NT2/D1 (cell line): ENCODE measurements at regions not wholly inside any gene's neighbourhood (a gene's known extent, or its start where the extent isn't known, plus 50 kb on each side); places are given as distances from the start of the nearest gene placed in this dataset.
"Not testable (repeated sequence)": the region's sequence is repeated elsewhere in the genome, so short reads cannot be mapped to it uniquely, and the experiment has no call there.

Experiments
- DNase-seq: peaks from one replicate; pipeline ENCODE4 v3.0.0-alpha.2; 2011; ENCODE audit warnings: low read depth, low spot score
- H3K27me3 ChIP-seq: 2 replicates; pipeline ENCODE4 v1.6.0; 2011; ENCODE audit warnings: mild to moderate bottlenecking; ENCODE audit not compliant: insufficient read length, insufficient read depth
- H3K36me3 ChIP-seq: 2 replicates; pipeline ENCODE4 v1.6.1; 2011; ENCODE audit warnings: mild to moderate bottlenecking, low read length, mixed read lengths; ENCODE audit not compliant: insufficient read depth, insufficient read length
- H3K4me1 ChIP-seq: 2 replicates; pipeline ENCODE4 v1.5.1; 2011; ENCODE audit not compliant: insufficient read depth, insufficient read length
- H3K4me3 ChIP-seq: 2 replicates; pipeline ENCODE4 v1.5.1; 2011; ENCODE audit warnings: low read depth; ENCODE audit not compliant: insufficient read length
- H3K9ac ChIP-seq: 2 replicates; pipeline ENCODE4 v1.6.0; 2011; ENCODE audit warnings: low read depth; ENCODE audit not compliant: insufficient read length
- H3K9me3 ChIP-seq: 2 replicates; pipeline ENCODE4 v1.5.1; 2011; ENCODE audit warnings: mild to moderate bottlenecking, low read length; ENCODE audit not compliant: insufficient read depth
- SUZ12 ChIP-seq: IDR thresholded peaks from 2 replicates; pipeline ENCODE4 v1.6.1; 2011; ENCODE audit not compliant: insufficient read length, insufficient read depth; ENCODE audit errors: extremely low read depth
- YY1 ChIP-seq: IDR thresholded peaks from 2 replicates; pipeline ENCODE4 v1.6.1; 2011; ENCODE audit not compliant: insufficient read length, insufficient read depth
- ZNF274 ChIP-seq: IDR thresholded peaks from 2 replicates; pipeline ENCODE4 v1.6.1; 2011; ENCODE audit warnings: mild to moderate bottlenecking, low read depth, low read length

- no peaks in the 10 kb centered on the region for H3K27me3 ChIP-seq
- DNase-seq, result no peak
- H3K9ac ChIP-seq, result no peak overlapping the region
- no peaks in the 10 kb centered on the region for H3K36me3 ChIP-seq
- no peaks in the 10 kb centered on the region for H3K4me1 ChIP-seq
- no peak for TF ChIP-seq SUZ12
- TF ChIP-seq ZNF274, result no peak
- TF ChIP-seq YY1, result no peak
- no peaks in the 10 kb centered on the region for H3K9me3 ChIP-seq
- H3K4me3 ChIP-seq, result no peak overlapping the region
Measured at GRCh38 chr11:95641495-95641894, 148.1 kb downstream of the FAM76B start.

- no peaks in the 10 kb centered on the region for H3K36me3 ChIP-seq
- H3K27me3 ChIP-seq, result no peaks in the 10 kb centered on the region
- no peaks in the 10 kb centered on the region for H3K9me3 ChIP-seq
- no peak overlapping the region for H3K4me3 ChIP-seq
- H3K9ac ChIP-seq, result no peak overlapping the region
- DNase-seq, result no peak
- no peaks in the 10 kb centered on the region for H3K4me1 ChIP-seq
- TF ChIP-seq YY1 (no peak), SUZ12 (no peak), ZNF274 (no peak)
Measured at GRCh38 chr11:95638501-95638900, 151.1 kb downstream of the FAM76B start.

- DNase-seq, result peak; percentile 16
- Histone ChIP-seq H3K9me3 (0 out of 2 replicates have a peak, but pooled peaks cover 4% of the 10 kb centered on the region), H3K4me1 (no peaks in the 10 kb centered on the region), H3K27me3 (no peaks in the 10 kb centered on the region), H3K9ac (no peak overlapping the region), H3K4me3 (no peak overlapping the region), H3K36me3 (no peaks in the 10 kb centered on the region)
- no peak for TF ChIP-seq SUZ12
- TF ChIP-seq ZNF274, result no peak
- TF ChIP-seq YY1, result no peak
Measured at GRCh38 chr11:95625164-95625900, 164.2 kb downstream of the FAM76B start.

- H3K27me3 ChIP-seq, result no peaks in the 10 kb centered on the region
- H3K9ac ChIP-seq, result no peak overlapping the region
- TF ChIP-seq SUZ12, result no peak
- TF ChIP-seq YY1, result no peak
- TF ChIP-seq ZNF274, result no peak
- 0 out of 2 replicates have a peak, but pooled peaks cover 4% of the 10 kb centered on the region for H3K9me3 ChIP-seq
- H3K4me1 ChIP-seq, result no peaks in the 10 kb centered on the region
- no peak overlapping the region for H3K4me3 ChIP-seq
- H3K36me3 ChIP-seq, result no peaks in the 10 kb centered on the region
- DNase-seq, result no peak
Measured at GRCh38 chr11:95616256-95616804, 173.3 kb downstream of the FAM76B start.

- Histone ChIP-seq H3K27me3 (no peaks in the 10 kb centered on the region), H3K4me1 (no peaks in the 10 kb centered on the region), H3K9me3 (no peaks in the 10 kb centered on the region), H3K36me3 (no peaks in the 10 kb centered on the region), H3K9ac (no peak overlapping the region), H3K4me3 (no peak overlapping the region)
- TF ChIP-seq SUZ12 (no peak), YY1 (no peak), ZNF274 (no peak)
- no peak for DNase-seq
Measured at GRCh38 chr11:95611827-95612226, 177.8 kb downstream of the FAM76B start.

- H3K9ac ChIP-seq, H3K9me3 ChIP-seq, H3K27me3 ChIP-seq, DNase-seq, H3K36me3 ChIP-seq, H3K4me1 ChIP-seq, H3K4me3 ChIP-seq: not testable (repeated sequence)
Measured at GRCh38 chr11:95610185-95610584, 179.4 kb downstream of the FAM76B start.

- H3K36me3 ChIP-seq, result no peaks in the 10 kb centered on the region
- H3K4me1 ChIP-seq, result no peaks in the 10 kb centered on the region
- DNase-seq, result no peak
- H3K27me3 ChIP-seq, result no peaks in the 10 kb centered on the region
- H3K9ac ChIP-seq, result no peak overlapping the region
- TF ChIP-seq ZNF274, result no peak
- TF ChIP-seq YY1, result no peak
- TF ChIP-seq SUZ12, result no peak
- H3K4me3 ChIP-seq, result no peak overlapping the region
- H3K9me3 ChIP-seq, result no peaks in the 10 kb centered on the region
Measured at GRCh38 chr11:95608093-95608492, 181.5 kb downstream of the FAM76B start.

GRCh38 chr11:95606824-95607223, 182.8 kb downstream of the FAM76B start:
- H3K9me3 ChIP-seq, result no peaks in the 10 kb centered on the region
- no peaks in the 10 kb centered on the region for H3K27me3 ChIP-seq
- no peak for TF ChIP-seq SUZ12
- TF ChIP-seq ZNF274, result no peak
- no peak for TF ChIP-seq YY1
- H3K4me1 ChIP-seq, result no peaks in the 10 kb centered on the region
- no peak for DNase-seq
- H3K36me3 ChIP-seq, result no peaks in the 10 kb centered on the region
- no peak overlapping the region for H3K4me3 ChIP-seq
- H3K9ac ChIP-seq, result no peak overlapping the region
